GM12878 (cell line): ENCODE measurements at regions not wholly inside any gene's neighbourhood (a gene's known extent, or its start where the extent isn't known, plus 50 kb on each side); places are given as distances from the start of the nearest gene placed in this dataset.

ENCODE experiments used
- ATAC-seq: fragments of 200-7000 bp; cut with Tn5 transposase; 3 replicates; pipeline ENCODE4 v1.9.1; 2020; ENCODE audit warnings: mild to moderate bottlenecking, moderate library complexity
- BruUV-seq: library from RNA; stranded (reverse); fragments of 400-500 nt; replicated peaks from 2 replicates; lab custom pipeline; 2021; lab: Mats Ljungman, UMichigan
- CTCF ChIA-PET: fragments of 300-600 bp; sonication (Branson Sonifier 250); formaldehyde crosslinking; extraction: SDS; loops from one replicate; lab custom pipeline; 2021; ENCODE audit warnings: inconsistent platforms; lab: Yijun Ruan, JAX
- POLR2A ChIA-PET: fragments of 350-600 bp; formaldehyde crosslinking; extraction: SDS; loops from one replicate; lab custom pipeline; 2021; ENCODE audit warnings: inconsistent platforms; lab: Charles Lee
- RAD21 ChIA-PET: fragments of 300-600 bp; sonication (Branson Sonifier 250); formaldehyde crosslinking; loops from one replicate; lab custom pipeline; 2023; ENCODE audit warnings: antibody characterized with exemption; ENCODE audit not compliant: unreplicated experiment; lab: Charles Lee
- SMC1A ChIA-PET: fragments of 300-600 bp; sonication (Branson Sonifier 250); formaldehyde crosslinking; loops from one replicate; lab custom pipeline; 2023; ENCODE audit not compliant: unreplicated experiment, uncharacterized antibody; lab: Charles Lee
- DNase-seq: peaks from one replicate; pipeline ENCODE4 v3.0.0-alpha.2; 2011; ENCODE audit warnings: low read depth, low spot score
- FAIRE-seq: peaks from 3 replicates; lab custom pipeline; 2011; peaks lifted over from hg19 to GRCh38; lab: Jason Lieb, UNC
- H2AFZ ChIP-seq: 2 replicates; pipeline ENCODE4 v1.6.0; 2011; ENCODE audit warnings: low read depth, low read length, control low read depth; ENCODE audit not compliant: control insufficient read depth
- H3K27ac ChIP-seq: 2 replicates; pipeline ENCODE4 v1.5.1; 2011; ENCODE audit warnings: control low read depth; ENCODE audit not compliant: control insufficient read depth, insufficient read depth
- H3K27me3 ChIP-seq, 2 experiments: replicated peaks in 1 of 2; 2 replicates each; pipeline versions ENCODE4 v1.6.0 to v1.6.1; 2011; ENCODE audit warnings: low read length in 1 of 2; ENCODE audit not compliant: control insufficient read depth in 2 of 2, insufficient read depth in 2 of 2
- H3K36me3 ChIP-seq, 2 experiments: 2 replicates each; pipeline ENCODE4 v1.5.1; 2011; ENCODE audit warnings: low read length in 1 of 2; ENCODE audit not compliant: control insufficient read depth in 2 of 2, insufficient read depth in 2 of 2
- H3K4me1 ChIP-seq: 2 replicates; pipeline ENCODE4 v1.6.1; 2011; ENCODE audit warnings: mild to moderate bottlenecking, low read length, moderate library complexity, mixed read lengths; ENCODE audit not compliant: control insufficient read depth, insufficient read depth
- H3K4me2 ChIP-seq: 2 replicates; pipeline ENCODE4 v1.6.0; 2011; ENCODE audit warnings: control low read depth; ENCODE audit not compliant: control insufficient read depth, insufficient read depth
- H3K4me3 ChIP-seq: fragments of 200-600 bp; sonication (generic); 2 replicates; pipeline ENCODE4 v1.5.1; 2016
- H3K79me2 ChIP-seq: 2 replicates; pipeline ENCODE4 v1.6.0; 2011; ENCODE audit warnings: low read length; ENCODE audit not compliant: control insufficient read depth, insufficient read depth
- H3K9ac ChIP-seq: 2 replicates; pipeline ENCODE4 v1.8.0; 2011; ENCODE audit warnings: low read length, control low read depth, mixed read lengths; ENCODE audit not compliant: control insufficient read depth, insufficient read depth
- H3K9me3 ChIP-seq: replicated peaks from 3 replicates; pipeline ENCODE4 v1.5.1; 2011; ENCODE audit warnings: mild to moderate bottlenecking, low read length; ENCODE audit not compliant: control insufficient read depth, insufficient read depth
- H4K20me1 ChIP-seq: 2 replicates; pipeline ENCODE4 v1.6.0; 2011; ENCODE audit not compliant: control insufficient read depth, insufficient read depth
- ETV6 ChIP-seq, 2 experiments: fragments of 450-650 bp in 1 of 2; IDR thresholded peaks in 1 of 2; conservative IDR thresholded peaks in 1 of 2; 2 replicates each; pipeline ENCODE4 v1.6.1; 2014; ENCODE audit warnings: antibody characterized with exemption in 1 of 2, borderline replicate concordance in 1 of 2, low read depth in 1 of 2, mild to moderate bottlenecking in 1 of 2, moderate library complexity in 1 of 2
- KDM1A ChIP-seq: fragments of 200-600 bp; sonication (generic); IDR thresholded peaks from 2 replicates; pipeline ENCODE4 v1.6.1; 2016; ENCODE audit warnings: borderline replicate concordance
- NFXL1 ChIP-seq: fragments of 450-650 bp; IDR thresholded peaks from 2 replicates; pipeline ENCODE4 v1.6.1; 2017; ENCODE audit warnings: antibody characterized with exemption, mild to moderate bottlenecking, borderline replicate concordance
- NFYA ChIP-seq: IDR thresholded peaks from 2 replicates; pipeline ENCODE4 v1.6.1; 2011; ENCODE audit warnings: low read depth, mild to moderate bottlenecking, low read length, improper control_type of control experiment, borderline replicate concordance
- RAD51 ChIP-seq: fragments of 450-650 bp; IDR thresholded peaks from 2 replicates; pipeline ENCODE4 v1.6.1; 2016; ENCODE audit warnings: moderate library complexity, mild to moderate bottlenecking, inconsistent platforms
- TCF3 ChIP-seq: IDR thresholded peaks from 2 replicates; pipeline ENCODE4 v1.6.1; 2012; ENCODE audit warnings: low read depth, mild to moderate bottlenecking, low read length, borderline replicate concordance; ENCODE audit not compliant: insufficient read depth
- WGBS: methylation state at CpG from one replicate; pipeline ENCODE4 v1.1.6; 2016; ENCODE audit warnings: low lambda C conversion rate; ENCODE audit not compliant: insufficient replicate concordance, insufficient coverage; ENCODE audit errors: missing lambda C conversion rate; 5-methylcytosine and 5-hydroxymethylcytosine counted together
- in situ Hi-C: fragments of 300-500 bp; cut with MboI; formaldehyde crosslinking; loops from 9 replicates; pipeline ENCODE4 v1.14.3; 2018; ENCODE audit warnings: mixed read lengths
- intact Hi-C: fragments of 100-400 bp; cut with micrococcal nuclease; formaldehyde crosslinking; loops from one replicate; pipeline ENCODE4 v1.14.2; 2022; ENCODE audit not compliant: unreplicated experiment
- TF ChIP-seq, protein P1 (sequence below): fragments of 450-650 bp; IDR thresholded peaks from 2 replicates; pipeline ENCODE4 v1.6.1; 2018; ENCODE audit warnings: mild to moderate bottlenecking, low read depth, moderate library complexity; ENCODE audit not compliant: partially characterized antibody
- TF ChIP-seq, protein P2 (sequence below): IDR thresholded peaks from 2 replicates; pipeline ENCODE4 v1.6.1; 2012; ENCODE audit warnings: low read depth, low read length, improper control_type of control experiment
- TF ChIP-seq, protein P3 (sequence below): fragments of 450-650 bp; IDR thresholded peaks from 2 replicates; pipeline ENCODE4 v1.6.1; 2016; ENCODE audit warnings: mild to moderate bottlenecking

DNA sequence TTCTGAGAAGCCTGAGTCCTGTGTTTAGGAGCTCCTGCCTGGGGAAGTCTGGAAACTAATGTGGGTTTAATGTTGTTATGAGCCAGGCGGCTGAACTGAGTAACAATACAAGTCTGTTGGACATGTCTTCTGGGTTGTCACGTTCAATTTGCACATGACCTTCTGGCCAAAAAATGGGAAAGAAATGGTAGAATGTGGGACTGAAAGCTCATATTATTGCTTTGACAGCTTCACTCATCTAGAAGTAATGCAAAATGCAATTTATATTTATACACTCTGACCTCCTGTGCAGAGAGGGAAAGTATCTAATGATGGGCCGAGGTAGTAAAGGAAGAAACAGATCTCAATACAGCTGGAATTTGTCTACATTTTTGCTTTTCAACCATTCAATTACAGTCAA is 75.8 kb downstream of the NR2F2 start (continued):
- TF ChIP-seq, protein P1, sequence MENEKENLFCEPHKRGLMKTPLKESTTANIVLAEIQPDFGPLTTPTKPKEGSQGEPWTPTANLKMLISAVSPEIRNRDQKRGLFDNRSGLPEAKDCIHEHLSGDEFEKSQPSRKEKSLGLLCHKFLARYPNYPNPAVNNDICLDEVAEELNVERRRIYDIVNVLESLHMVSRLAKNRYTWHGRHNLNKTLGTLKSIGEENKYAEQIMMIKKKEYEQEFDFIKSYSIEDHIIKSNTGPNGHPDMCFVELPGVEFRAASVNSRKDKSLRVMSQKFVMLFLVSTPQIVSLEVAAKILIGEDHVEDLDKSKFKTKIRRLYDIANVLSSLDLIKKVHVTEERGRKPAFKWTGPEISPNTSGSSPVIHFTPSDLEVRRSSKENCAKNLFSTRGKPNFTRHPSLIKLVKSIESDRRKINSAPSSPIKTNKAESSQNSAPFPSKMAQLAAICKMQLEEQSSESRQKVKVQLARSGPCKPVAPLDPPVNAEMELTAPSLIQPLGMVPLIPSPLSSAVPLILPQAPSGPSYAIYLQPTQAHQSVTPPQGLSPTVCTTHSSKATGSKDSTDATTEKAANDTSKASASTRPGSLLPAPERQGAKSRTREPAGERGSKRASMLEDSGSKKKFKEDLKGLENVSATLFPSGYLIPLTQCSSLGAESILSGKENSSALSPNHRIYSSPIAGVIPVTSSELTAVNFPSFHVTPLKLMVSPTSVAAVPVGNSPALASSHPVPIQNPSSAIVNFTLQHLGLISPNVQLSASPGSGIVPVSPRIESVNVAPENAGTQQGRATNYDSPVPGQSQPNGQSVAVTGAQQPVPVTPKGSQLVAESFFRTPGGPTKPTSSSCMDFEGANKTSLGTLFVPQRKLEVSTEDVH, result no peak
- TF ChIP-seq, protein P2, sequence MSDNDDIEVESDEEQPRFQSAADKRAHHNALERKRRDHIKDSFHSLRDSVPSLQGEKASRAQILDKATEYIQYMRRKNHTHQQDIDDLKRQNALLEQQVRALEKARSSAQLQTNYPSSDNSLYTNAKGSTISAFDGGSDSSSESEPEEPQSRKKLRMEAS, result no peak

DNA sequence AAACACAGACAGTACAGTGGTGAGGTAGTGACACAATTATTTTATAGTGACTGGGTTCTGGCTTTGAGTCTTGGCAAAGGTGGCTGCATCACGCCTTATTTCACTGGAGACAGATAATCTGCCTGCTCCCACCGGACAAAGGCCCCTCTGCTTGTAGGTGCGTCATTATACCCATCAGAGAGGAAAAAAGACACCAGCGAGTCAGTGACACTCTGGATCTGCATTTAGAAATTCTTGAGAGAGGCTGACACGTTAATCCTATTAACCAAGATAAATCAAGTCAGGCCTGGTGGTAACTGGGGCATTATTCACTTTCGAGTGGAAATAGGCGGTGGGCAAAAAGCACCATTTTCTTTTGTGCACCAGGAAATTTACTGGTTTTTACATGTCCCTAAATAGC is 76.2 kb downstream of the NR2F2 start:
- POLR2A ChIA-PET, result no interaction called here
- no peak for ATAC-seq
- Histone ChIP-seq H3K27ac (no peak overlapping the region), H4K20me1 (no peaks in the 10 kb centered on the region), H3K79me2 (no peaks in the 10 kb centered on the region), H3K4me2 (no peak overlapping the region), H3K4me3 (no peak overlapping the region), H3K36me3 (no peaks in the 10 kb centered on the region), H2AFZ (no peak overlapping the region), H3K9ac (no peak overlapping the region), H3K4me1 (no peaks in the 10 kb centered on the region), H3K9me3 (no peaks in the 10 kb centered on the region; the same call in 2 of the 3 replicates), H3K27me3 (peaks cover 2% of the 10 kb centered on the region in 2 experiments)
- DNase-seq, result no peak
- 30% methylated on average over 7 of the region's 7 CpGs for WGBS
- TF ChIP-seq KDM1A, result no peak
- no peak for TF ChIP-seq NFYA
- TF ChIP-seq RAD51, result no peak
- TF ChIP-seq TCF3, result no peak
- TF ChIP-seq, protein P3, sequence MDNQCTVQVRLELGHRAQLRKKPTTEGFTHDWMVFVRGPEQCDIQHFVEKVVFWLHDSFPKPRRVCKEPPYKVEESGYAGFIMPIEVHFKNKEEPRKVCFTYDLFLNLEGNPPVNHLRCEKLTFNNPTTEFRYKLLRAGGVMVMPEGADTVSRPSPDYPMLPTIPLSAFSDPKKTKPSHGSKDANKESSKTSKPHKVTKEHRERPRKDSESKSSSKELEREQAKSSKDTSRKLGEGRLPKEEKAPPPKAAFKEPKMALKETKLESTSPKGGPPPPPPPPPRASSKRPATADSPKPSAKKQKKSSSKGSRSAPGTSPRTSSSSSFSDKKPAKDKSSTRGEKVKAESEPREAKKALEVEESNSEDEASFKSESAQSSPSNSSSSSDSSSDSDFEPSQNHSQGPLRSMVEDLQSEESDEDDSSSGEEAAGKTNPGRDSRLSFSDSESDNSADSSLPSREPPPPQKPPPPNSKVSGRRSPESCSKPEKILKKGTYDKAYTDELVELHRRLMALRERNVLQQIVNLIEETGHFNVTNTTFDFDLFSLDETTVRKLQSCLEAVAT, result no peak
- TF ChIP-seq ETV6 (conservative IDR thresholded peaks at IDR 0.05 in 1 of 2, IDR thresholded peaks at IDR 0.05 in 1 of 2; ENCODE audit: borderline replicate concordance in 1 of 2, low read depth in 1 of 2), result no peak
- no peak for TF ChIP-seq NFXL1
- BruUV-seq, result no TSS peak
- intact Hi-C loops (no loop called here), in situ Hi-C loops (no loop called here)
- CTCF ChIA-PET, result no interaction called here
- SMC1A ChIA-PET, result no interaction called here
- FAIRE-seq, result no peak
- RAD21 ChIA-PET, result no interaction called here
